AG04450 (cell line): ENCODE measurements at regions not wholly inside any gene's neighbourhood (a gene's known extent, or its start where the extent isn't known, plus 50 kb on each side); places are given as distances from the start of the nearest gene placed in this dataset.
"Not testable (repeated sequence)": the region's sequence is repeated elsewhere in the genome, so short reads cannot be mapped to it uniquely, and the experiment has no call there.

Experiments
- CTCF ChIA-PET: fragments of 300-600, 350-600 bp; formaldehyde crosslinking; extraction: SDS; loops from one replicate; lab custom pipeline; 2022; ENCODE audit warnings: antibody characterized with exemption, inconsistent platforms; lab: Charles Lee
- POLR2A ChIA-PET: fragments of 350-600 bp; formaldehyde crosslinking; extraction: SDS; loops from one replicate; lab custom pipeline; 2021; ENCODE audit warnings: antibody characterized with exemption, inconsistent platforms; lab: Yijun Ruan, JAX
- DNase-seq: peaks from one replicate; pipeline ENCODE4 v3.0.0-alpha.2; 2011; ENCODE audit warnings: low read depth, low spot score
- H3K27ac ChIP-seq: one replicate; pipeline ENCODE4 v1.5.1; 2012; ENCODE audit warnings: low read depth, low read length, control low read depth
- H3K27me3 ChIP-seq: one replicate; pipeline ENCODE4 v1.6.0; 2012; ENCODE audit warnings: low read length; ENCODE audit not compliant: control insufficient read depth, insufficient read depth
- H3K4me3 ChIP-seq: 2 replicates; pipeline ENCODE4 v1.5.1; 2011; ENCODE audit warnings: mild to moderate bottlenecking, low read depth, low read length, control low read depth
- H3K9me3 ChIP-seq: 2 replicates; pipeline ENCODE4 v1.5.1; 2012; ENCODE audit warnings: low read length; ENCODE audit not compliant: control insufficient read depth, insufficient read depth
- CTCF ChIP-seq: IDR thresholded peaks from 2 replicates; pipeline ENCODE4 v1.5.1; 2011; ENCODE audit warnings: low read depth, low read length, control low read depth, inconsistent platforms

GRCh38 chr6:165837948-165838745 is 175.1 kb upstream of the PDE10A start:
- Histone ChIP-seq H3K4me3 (no peak overlapping the region), H3K27ac (no peak overlapping the region), H3K27me3 (peaks cover 2% of the 10 kb centered on the region), H3K9me3 (peaks cover 3% of the 10 kb centered on the region; the same call in 1 of the 2 replicates)
- CTCF ChIA-PET, result interaction anchor here (0.6 to 1.2 kb wide), 4 partner anchors 9 to 52 kb away, joined by 3 to 4 read pairs (median 4); no protein-coding TSS in a partner anchor
- POLR2A ChIA-PET, result no interaction called here
- DNase-seq, result no peak
- no peak for TF ChIP-seq CTCF

GRCh38 chr6:165836648-165837047 is 173.6 kb upstream of the PDE10A start:
- H3K4me3 ChIP-seq, H3K27ac ChIP-seq, H3K27me3 ChIP-seq, POLR2A ChIA-PET, DNase-seq, H3K9me3 ChIP-seq: not testable (repeated sequence)
- CTCF ChIA-PET, result interaction anchor here (1.0 to 1.2 kb wide), 2 partner anchors 11 to 15 kb away, joined by 3 read pairs; no protein-coding TSS in a partner anchor

DNA sequence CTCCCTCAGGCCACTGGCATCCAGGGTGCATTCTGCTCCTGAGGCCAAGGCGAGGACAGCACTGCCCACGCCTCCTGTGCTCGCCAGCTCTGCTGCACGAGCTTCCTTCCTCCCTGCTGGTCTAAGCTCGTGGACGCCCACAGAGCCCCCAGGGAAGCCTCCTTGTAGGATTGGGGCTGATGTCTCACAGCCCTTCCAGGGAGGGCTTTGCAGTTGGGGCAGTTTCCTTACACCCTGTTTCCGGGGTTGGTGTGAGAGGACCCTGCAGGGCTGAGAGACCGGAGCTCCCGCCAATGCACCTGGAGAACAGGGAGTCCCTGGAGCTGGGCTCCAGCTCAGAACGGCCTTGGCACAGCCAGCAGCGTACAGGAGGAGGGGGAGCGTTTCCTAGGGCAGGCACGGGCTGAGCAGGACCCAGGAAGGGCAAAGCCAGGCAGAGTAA is 172.4 kb upstream of the PDE10A start:
- Histone ChIP-seq H3K9me3 (peaks cover 3% of the 10 kb centered on the region; the same call in 1 of the 2 replicates), H3K27ac (no peak overlapping the region), H3K27me3 (peaks cover 2% of the 10 kb centered on the region), H3K4me3 (no peak overlapping the region)
- ChIA-PET CTCF (interaction anchor here (0.6 to 3.5 kb wide), 2 partner anchors 10 to 197 kb away, joined by 3 to 10 read pairs; no protein-coding TSS in a partner anchor), POLR2A (no interaction called here)
- no peak for DNase-seq
- TF ChIP-seq CTCF, result no peak

DNA sequence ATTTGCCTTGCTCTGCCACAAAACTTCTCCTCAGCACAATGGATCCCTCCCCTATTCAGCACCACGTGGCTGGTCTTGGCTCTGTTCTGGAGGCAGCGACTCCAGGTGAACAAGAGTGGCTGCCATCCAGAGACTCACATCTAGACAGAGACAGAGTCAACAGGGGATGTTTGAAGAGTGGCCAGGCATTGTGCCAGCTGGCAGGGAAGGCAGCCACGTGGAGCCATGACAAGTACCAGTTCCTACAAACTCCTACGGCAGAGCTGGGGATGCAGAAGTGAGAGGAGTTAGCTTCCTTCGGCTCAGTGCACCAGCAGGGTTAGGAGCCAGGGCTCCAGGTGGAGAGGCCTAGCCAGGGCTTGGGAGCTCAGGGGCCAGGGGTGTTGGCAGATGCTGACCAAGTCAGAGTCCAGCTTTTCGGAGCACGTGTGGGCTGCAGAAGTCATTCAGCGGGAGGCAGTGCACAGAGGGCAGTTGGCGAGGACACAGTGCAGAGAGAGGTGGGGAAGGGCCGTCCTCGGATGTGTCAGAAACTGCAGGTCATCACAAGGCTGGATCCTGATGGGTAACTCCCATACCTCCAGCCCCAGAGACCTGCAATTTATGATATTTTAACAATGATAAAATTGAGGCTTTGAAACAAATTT is 171.7 kb upstream of the PDE10A start:
- Histone ChIP-seq H3K27ac (no peak overlapping the region), H3K27me3 (peaks cover 2% of the 10 kb centered on the region), H3K4me3 (no peak overlapping the region), H3K9me3 (peaks cover 3% of the 10 kb centered on the region; the same call in 1 of the 2 replicates)
- ChIA-PET POLR2A (no interaction called here), CTCF (interaction anchor here (0.6 to 3.5 kb wide), 3 partner anchors 11 to 272 kb away, joined by 3 to 10 read pairs (median 3); no protein-coding TSS in a partner anchor)
- DNase-seq, result no peak
- no peak for TF ChIP-seq CTCF

- peaks cover 2% of the 10 kb centered on the region for H3K27me3 ChIP-seq
- no peak for DNase-seq
- TF ChIP-seq CTCF, result no peak
- H3K9me3 ChIP-seq, result peaks cover 3% of the 10 kb centered on the region; the same call in 1 of the 2 replicates
- CTCF ChIA-PET, result interaction anchor here (1.5 to 3.5 kb wide), 3 partner anchors 12 to 393 kb away, joined by 3 to 10 read pairs (median 5); no protein-coding TSS in a partner anchor
- POLR2A ChIA-PET, result no interaction called here
- no peak overlapping the region for H3K4me3 ChIP-seq
- H3K27ac ChIP-seq, result no peak overlapping the region
These were observed 170.3 kb upstream of the PDE10A start for GRCh38 chr6:165833355-165833754.
